Chondrocyte (in vitro differentiated cells): ENCODE measurements at regions not wholly inside any gene's neighbourhood (a gene's known extent, or its start where the extent isn't known, plus 50 kb on each side); places are given as distances from the start of the nearest gene placed in this dataset.

Experiments
- DNase-seq: peaks from one replicate; pipeline ENCODE4 v3.0.0; 2021; ENCODE audit warnings: mixed read lengths, low spot score
- H3K27ac Mint-ChIP-seq: one replicate; pipeline ENCODE4 v1.8.0; 2021; ENCODE audit warnings: mild to moderate bottlenecking, moderate library complexity, mixed read lengths; ENCODE audit not compliant: unreplicated experiment
- H3K27me3 Mint-ChIP-seq: 2 replicates; pipeline ENCODE4 v1.8.0; 2021; ENCODE audit warnings: low read depth, mixed read lengths
- H3K36me3 Mint-ChIP-seq: 2 replicates; pipeline ENCODE4 v1.8.0; 2021; ENCODE audit warnings: low read depth, mixed read lengths
- H3K4me1 Mint-ChIP-seq: 2 replicates; pipeline ENCODE4 v1.8.0; 2021; ENCODE audit warnings: low read depth, mild to moderate bottlenecking, mixed read lengths
- H3K4me3 Mint-ChIP-seq: one replicate; pipeline ENCODE4 v1.8.0; 2021; ENCODE audit warnings: mild to moderate bottlenecking, moderate library complexity, mixed read lengths; ENCODE audit not compliant: unreplicated experiment
- H3K9me3 Mint-ChIP-seq: 2 replicates; pipeline ENCODE4 v1.8.0; 2021; ENCODE audit warnings: low read depth, mixed read lengths
- TF ChIP-seq, protein P1 (sequence below): fragments of 200-600 bp; sonication (generic); IDR thresholded peaks from 2 replicates; pipeline ENCODE4 v1.5.0; 2021; ENCODE audit warnings: antibody characterized with exemption, mild to moderate bottlenecking, moderate library complexity

DNA sequence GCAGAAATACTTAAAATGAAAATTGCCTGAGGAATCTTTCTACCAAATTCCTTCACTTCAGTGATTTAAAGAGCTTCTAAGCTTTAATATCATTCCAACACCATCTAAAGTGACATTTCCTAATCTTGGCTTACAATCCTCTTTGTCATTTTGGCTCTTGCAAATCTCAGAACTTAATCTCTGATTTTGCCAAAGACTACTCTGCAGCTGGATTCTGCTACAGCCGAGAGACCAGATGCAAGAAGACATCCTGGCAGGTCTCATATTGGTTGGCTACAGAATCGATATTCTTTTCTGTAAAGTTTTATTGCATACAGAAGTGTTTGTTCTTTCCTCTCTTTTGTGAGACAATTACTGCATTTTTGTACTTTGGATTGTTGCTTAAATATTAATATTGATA, 716.5 kb upstream of the LRATD1 start:
- DNase-seq, result no peak
- TF ChIP-seq, protein P1, sequence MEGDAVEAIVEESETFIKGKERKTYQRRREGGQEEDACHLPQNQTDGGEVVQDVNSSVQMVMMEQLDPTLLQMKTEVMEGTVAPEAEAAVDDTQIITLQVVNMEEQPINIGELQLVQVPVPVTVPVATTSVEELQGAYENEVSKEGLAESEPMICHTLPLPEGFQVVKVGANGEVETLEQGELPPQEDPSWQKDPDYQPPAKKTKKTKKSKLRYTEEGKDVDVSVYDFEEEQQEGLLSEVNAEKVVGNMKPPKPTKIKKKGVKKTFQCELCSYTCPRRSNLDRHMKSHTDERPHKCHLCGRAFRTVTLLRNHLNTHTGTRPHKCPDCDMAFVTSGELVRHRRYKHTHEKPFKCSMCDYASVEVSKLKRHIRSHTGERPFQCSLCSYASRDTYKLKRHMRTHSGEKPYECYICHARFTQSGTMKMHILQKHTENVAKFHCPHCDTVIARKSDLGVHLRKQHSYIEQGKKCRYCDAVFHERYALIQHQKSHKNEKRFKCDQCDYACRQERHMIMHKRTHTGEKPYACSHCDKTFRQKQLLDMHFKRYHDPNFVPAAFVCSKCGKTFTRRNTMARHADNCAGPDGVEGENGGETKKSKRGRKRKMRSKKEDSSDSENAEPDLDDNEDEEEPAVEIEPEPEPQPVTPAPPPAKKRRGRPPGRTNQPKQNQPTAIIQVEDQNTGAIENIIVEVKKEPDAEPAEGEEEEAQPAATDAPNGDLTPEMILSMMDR, result no peak
- Mint-ChIP-seq H3K27me3 (no peaks in the 10 kb centered on the region), H3K4me3 (no peak overlapping the region), H3K27ac (no peak overlapping the region), H3K36me3 (no peaks in the 10 kb centered on the region), H3K4me1 (no peaks in the 10 kb centered on the region), H3K9me3 (no peaks in the 10 kb centered on the region)

DNA sequence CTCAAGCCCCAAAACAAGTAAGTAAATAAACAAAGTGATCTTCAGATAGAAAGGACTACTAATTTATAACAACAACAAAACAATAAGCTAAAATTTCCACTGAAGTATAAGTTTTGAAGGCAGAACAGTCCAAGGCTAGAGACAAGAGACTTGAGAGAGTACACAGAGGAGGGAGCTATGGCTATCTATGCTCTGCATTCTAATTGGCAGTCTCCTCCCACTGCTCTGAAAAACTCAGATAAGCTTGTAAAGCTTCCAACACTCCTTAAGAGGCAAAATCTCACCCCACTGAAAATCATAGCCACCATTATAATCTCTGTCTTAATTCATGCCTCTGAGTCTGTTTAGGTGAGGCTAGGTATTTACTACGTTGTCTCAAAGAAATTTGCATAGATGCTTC, 714.6 kb upstream of the LRATD1 start:
- no peaks in the 10 kb centered on the region for H3K27me3 Mint-ChIP-seq
- no peaks in the 10 kb centered on the region for H3K4me1 Mint-ChIP-seq
- no peaks in the 10 kb centered on the region for H3K36me3 Mint-ChIP-seq
- H3K27ac Mint-ChIP-seq, result no peak overlapping the region
- DNase-seq, result no peak
- TF ChIP-seq, protein P1, result no peak
- H3K4me3 Mint-ChIP-seq, result no peak overlapping the region
- peaks cover 5% of the 10 kb centered on the region for H3K9me3 Mint-ChIP-seq

DNA sequence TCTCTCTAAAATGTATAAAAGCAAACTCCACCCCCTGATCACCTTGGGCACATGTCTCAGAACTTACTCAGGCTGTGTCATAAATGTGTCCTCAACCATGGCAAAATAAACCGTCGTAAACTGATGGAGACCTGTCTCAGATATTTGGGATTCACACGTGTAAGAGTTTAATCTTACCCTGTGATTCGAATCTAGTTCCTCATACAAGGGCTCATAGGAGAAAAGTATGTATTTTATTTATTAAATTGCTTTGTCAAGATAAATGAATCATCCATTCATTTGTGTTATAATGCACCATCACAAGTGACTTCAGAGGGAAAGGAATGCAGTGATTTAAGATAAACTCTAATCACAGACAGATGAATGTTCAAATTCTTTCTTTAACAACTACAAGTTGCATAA, 712.5 kb upstream of the LRATD1 start:
- TF ChIP-seq, protein P1, result no peak
- no peak for DNase-seq

DNA sequence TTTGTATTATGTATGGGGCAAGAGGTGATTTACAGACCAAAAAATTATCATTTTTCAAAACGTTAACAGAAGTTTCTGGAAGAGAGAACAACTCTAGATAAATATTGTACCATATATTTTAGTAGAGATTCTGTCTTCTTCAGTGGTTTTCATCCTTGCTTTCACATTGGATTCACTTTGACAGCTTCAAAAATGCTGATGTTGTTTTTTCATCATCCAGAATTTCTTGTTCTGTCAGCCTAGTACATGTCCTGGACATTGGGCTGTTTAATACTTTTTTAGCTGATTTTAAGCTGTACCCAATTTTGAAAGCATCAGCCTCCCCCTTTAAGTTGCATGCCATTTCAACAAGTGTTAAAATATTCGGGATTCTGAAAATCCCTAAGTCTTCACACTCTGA, 711.3 kb upstream of the LRATD1 start:
- Mint-ChIP-seq H3K9me3 (peaks cover 5% of the 10 kb centered on the region), H3K4me3 (no peak overlapping the region), H3K27ac (no peak overlapping the region), H3K36me3 (no peaks in the 10 kb centered on the region), H3K27me3 (no peaks in the 10 kb centered on the region), H3K4me1 (no peaks in the 10 kb centered on the region)
- no peak for DNase-seq
- TF ChIP-seq, protein P1, result no peak

More for the DNA sequence above, 712.5 kb upstream of the LRATD1 start:
- H3K36me3 Mint-ChIP-seq, result no peaks in the 10 kb centered on the region
- peaks cover 5% of the 10 kb centered on the region for H3K9me3 Mint-ChIP-seq
- H3K27ac Mint-ChIP-seq, result no peak overlapping the region
- no peaks in the 10 kb centered on the region for H3K4me1 Mint-ChIP-seq
- no peak overlapping the region for H3K4me3 Mint-ChIP-seq
- no peaks in the 10 kb centered on the region for H3K27me3 Mint-ChIP-seq

DNA sequence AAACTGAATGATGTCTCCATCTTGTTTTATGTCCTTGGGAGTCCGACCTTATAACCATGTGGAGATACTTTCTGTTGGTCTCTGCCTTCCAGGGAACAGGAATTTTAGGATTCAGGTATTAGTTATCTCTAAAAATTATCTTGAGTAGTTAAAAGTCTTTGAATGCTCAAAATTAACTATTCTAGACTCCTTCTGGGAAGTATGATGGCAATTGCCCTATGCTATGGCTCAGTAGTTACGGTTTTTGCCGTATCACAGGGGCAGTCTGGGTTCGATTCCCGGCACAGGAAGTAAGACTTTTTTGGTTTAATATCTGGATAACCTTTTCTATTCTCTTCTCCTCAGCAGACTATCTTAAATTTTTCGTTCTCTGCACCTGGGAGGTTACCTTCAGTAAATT, 708.7 kb upstream of the LRATD1 start:
- H3K4me3 Mint-ChIP-seq, result no peak overlapping the region
- TF ChIP-seq, protein P1, result no peak

More for the DNA sequence above, 708.7 kb upstream of the LRATD1 start:
- Mint-ChIP-seq H3K27me3 (no peaks in the 10 kb centered on the region), H3K27ac (no peak overlapping the region), H3K4me1 (no peaks in the 10 kb centered on the region), H3K36me3 (no peaks in the 10 kb centered on the region), H3K9me3 (peaks cover 5% of the 10 kb centered on the region)
- DNase-seq, result no peak
